ENCODE measurements at regions not wholly inside any gene's neighbourhood (a gene's known extent, or its start where the extent isn't known, plus 50 kb on each side); places are given as distances from the start of the nearest gene placed in this dataset.

DNA sequence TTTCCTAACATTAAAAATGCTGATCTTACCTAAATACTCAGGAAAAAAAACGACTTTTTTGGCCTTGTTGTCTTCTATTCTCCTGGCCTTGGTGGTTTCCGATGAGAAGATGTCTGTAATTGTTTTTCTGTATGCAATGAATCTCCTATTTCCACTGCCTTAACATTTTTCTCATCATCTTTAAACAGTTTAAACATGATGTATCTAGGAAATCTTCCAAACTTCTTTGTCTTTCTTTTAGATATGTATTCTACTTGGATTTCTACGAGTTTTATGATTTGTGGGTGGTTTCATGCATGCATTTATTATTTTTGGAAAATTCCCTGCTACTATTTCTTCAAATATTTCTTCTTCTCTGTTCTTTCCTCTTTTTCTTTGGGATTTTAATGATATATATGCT is 288.6 kb upstream of the GYPC start:
- no peaks in the 10 kb centered on the region for H3K36me3 ChIP-seq (ENCODE audit: low read depth, low read length)
- POLR2A ChIA-PET (ENCODE audit: unreplicated experiment), result no interaction called here
- H3K9me2 ChIP-seq (replicated peaks; ENCODE audit: low read length), result no peaks in the 10 kb centered on the region
- intact Hi-C loops (cut with micrococcal nuclease), result no loop called here
- no peak overlapping the region for H3K4me3 ChIP-seq (ENCODE audit: low read length)
- H3K9me3 ChIP-seq (ENCODE audit: low read length), result no peaks in the 10 kb centered on the region
- H3K4me1 ChIP-seq (ENCODE audit: insufficient read depth, low read length), result no peaks in the 10 kb centered on the region
- no peak for DNase-seq
- TF ChIP-seq EZH2 (IDR thresholded peaks at IDR 0.05; ENCODE audit: low read length, unreplicated experiment) (no peak), EZH2phosphoT487 (IDR thresholded peaks at IDR 0.05; ENCODE audit: borderline replicate concordance, low read length) (no peak)
- TF ChIP-seq, protein P1, sequence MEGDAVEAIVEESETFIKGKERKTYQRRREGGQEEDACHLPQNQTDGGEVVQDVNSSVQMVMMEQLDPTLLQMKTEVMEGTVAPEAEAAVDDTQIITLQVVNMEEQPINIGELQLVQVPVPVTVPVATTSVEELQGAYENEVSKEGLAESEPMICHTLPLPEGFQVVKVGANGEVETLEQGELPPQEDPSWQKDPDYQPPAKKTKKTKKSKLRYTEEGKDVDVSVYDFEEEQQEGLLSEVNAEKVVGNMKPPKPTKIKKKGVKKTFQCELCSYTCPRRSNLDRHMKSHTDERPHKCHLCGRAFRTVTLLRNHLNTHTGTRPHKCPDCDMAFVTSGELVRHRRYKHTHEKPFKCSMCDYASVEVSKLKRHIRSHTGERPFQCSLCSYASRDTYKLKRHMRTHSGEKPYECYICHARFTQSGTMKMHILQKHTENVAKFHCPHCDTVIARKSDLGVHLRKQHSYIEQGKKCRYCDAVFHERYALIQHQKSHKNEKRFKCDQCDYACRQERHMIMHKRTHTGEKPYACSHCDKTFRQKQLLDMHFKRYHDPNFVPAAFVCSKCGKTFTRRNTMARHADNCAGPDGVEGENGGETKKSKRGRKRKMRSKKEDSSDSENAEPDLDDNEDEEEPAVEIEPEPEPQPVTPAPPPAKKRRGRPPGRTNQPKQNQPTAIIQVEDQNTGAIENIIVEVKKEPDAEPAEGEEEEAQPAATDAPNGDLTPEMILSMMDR (conservative IDR thresholded peaks at IDR 0.05; ENCODE audit: low read depth, low read length), result no peak
- ATAC-seq, result no peak
- no peak overlapping the region for H2AFZ ChIP-seq (ENCODE audit: low read length)
- no peaks in the 10 kb centered on the region for H3F3A ChIP-seq (ENCODE audit: low read length, unreplicated experiment)
- H3K27ac ChIP-seq (ENCODE audit: low read length), result no peak overlapping the region
- no TSS peak for BruUV-seq (replicated peaks)
- no peaks in the 10 kb centered on the region for H4K20me1 ChIP-seq (ENCODE audit: low read length)
- no peak overlapping the region for H3K4me2 ChIP-seq (ENCODE audit: low read length)
- no peaks in the 10 kb centered on the region for H3K79me2 ChIP-seq (ENCODE audit: low read length)
- H3K27me3 ChIP-seq (ENCODE audit: low read length), result no peaks in the 10 kb centered on the region
- CTCF ChIA-PET, result no interaction called here
- no peak overlapping the region for H3K9ac ChIP-seq (ENCODE audit: low read length)

DNA sequence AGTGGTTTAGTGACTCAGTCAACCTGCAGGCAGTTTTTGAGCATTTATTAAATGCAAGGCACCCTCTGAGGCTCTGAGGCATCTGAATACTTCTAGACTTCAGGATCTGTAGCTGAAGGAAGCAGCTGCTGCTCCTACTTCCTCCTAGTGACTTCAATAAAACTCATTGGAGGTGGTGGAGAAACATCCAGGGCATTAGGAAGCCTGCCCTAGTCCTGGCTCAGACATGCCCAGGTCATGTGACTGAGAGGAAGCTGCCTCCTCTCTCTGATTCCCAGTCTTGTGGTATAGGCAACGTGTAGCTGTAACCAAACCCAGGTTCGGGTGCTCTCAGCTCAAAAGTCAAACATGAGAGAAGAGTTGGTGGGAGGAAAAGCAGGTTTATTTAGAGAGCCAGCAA is 287.2 kb upstream of the GYPC start:
- Histone ChIP-seq H3K79me2 (ENCODE audit: low read length) (no peaks in the 10 kb centered on the region), H3K27ac (ENCODE audit: low read length) (no peak overlapping the region), H3F3A (ENCODE audit: low read length, unreplicated experiment) (no peaks in the 10 kb centered on the region), H3K9me2 (replicated peaks; ENCODE audit: low read length) (no peaks in the 10 kb centered on the region), H4K20me1 (ENCODE audit: low read length) (no peaks in the 10 kb centered on the region), H3K36me3 (ENCODE audit: low read depth, low read length) (no peaks in the 10 kb centered on the region), H3K4me1 (ENCODE audit: insufficient read depth, low read length) (no peaks in the 10 kb centered on the region), H3K9ac (ENCODE audit: low read length) (no peak overlapping the region), H3K4me3 (ENCODE audit: low read length) (no peak overlapping the region), H3K4me2 (ENCODE audit: low read length) (no peak overlapping the region), H3K27me3 (ENCODE audit: low read length) (no peaks in the 10 kb centered on the region), H3K9me3 (ENCODE audit: low read length) (no peaks in the 10 kb centered on the region), H2AFZ (ENCODE audit: low read length) (no peak overlapping the region)
- POLR2A ChIA-PET (ENCODE audit: unreplicated experiment), result no interaction called here
- no peak for ATAC-seq
- intact Hi-C loops (cut with micrococcal nuclease), result no loop called here
- TF ChIP-seq, protein P1 (conservative IDR thresholded peaks at IDR 0.05; ENCODE audit: low read depth, low read length), result no peak
- no peak for TF ChIP-seq EZH2phosphoT487 (IDR thresholded peaks at IDR 0.05; ENCODE audit: borderline replicate concordance, low read length)
- no peak for TF ChIP-seq EZH2 (IDR thresholded peaks at IDR 0.05; ENCODE audit: low read length, unreplicated experiment)
- CTCF ChIA-PET, result no interaction called here
- no TSS peak for BruUV-seq (replicated peaks)
- DNase-seq, result no peak

DNA sequence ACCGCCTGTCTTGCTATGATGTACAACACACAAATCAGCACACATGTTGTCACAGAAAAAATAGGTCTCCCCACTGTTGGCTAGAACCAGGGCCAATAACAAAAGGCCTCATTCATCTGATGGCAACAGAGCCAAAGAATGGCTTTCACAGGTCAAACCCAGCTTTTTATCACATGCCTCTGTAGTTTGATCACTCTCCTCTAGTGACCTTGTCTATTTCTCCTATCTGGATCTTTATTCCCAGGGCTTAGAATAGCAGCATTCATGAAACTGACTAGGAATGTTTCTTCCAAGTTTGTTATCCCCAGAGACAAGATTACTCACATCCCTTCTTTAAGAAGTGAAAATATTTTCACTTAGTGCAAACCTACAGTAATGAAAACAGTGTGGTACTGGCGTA is 285.8 kb upstream of the GYPC start:
- H3K4me1 ChIP-seq (ENCODE audit: insufficient read depth, low read length), result no peaks in the 10 kb centered on the region
- no peaks in the 10 kb centered on the region for H3K9me2 ChIP-seq (replicated peaks; ENCODE audit: low read length)
- no peaks in the 10 kb centered on the region for H3K79me2 ChIP-seq (ENCODE audit: low read length)
- H3K36me3 ChIP-seq (ENCODE audit: low read depth, low read length), result no peaks in the 10 kb centered on the region
- no peaks in the 10 kb centered on the region for H3F3A ChIP-seq (ENCODE audit: low read length, unreplicated experiment)
- no peak overlapping the region for H3K9ac ChIP-seq (ENCODE audit: low read length)
- intact Hi-C loops (cut with micrococcal nuclease), result no loop called here
- ChIA-PET POLR2A (ENCODE audit: unreplicated experiment) (no interaction called here), CTCF (no interaction called here)
- no peak overlapping the region for H3K4me3 ChIP-seq (ENCODE audit: low read length)
- no peak overlapping the region for H3K4me2 ChIP-seq (ENCODE audit: low read length)
- H2AFZ ChIP-seq (ENCODE audit: low read length), result no peak overlapping the region
- TF ChIP-seq EZH2phosphoT487 (IDR thresholded peaks at IDR 0.05; ENCODE audit: borderline replicate concordance, low read length) (no peak), EZH2 (IDR thresholded peaks at IDR 0.05; ENCODE audit: low read length, unreplicated experiment) (no peak)
- TF ChIP-seq, protein P1 (conservative IDR thresholded peaks at IDR 0.05; ENCODE audit: low read depth, low read length), result no peak
- no peaks in the 10 kb centered on the region for H4K20me1 ChIP-seq (ENCODE audit: low read length)
- DNase-seq (no peak), ATAC-seq (no peak)
- no peaks in the 10 kb centered on the region for H3K9me3 ChIP-seq (ENCODE audit: low read length)
- BruUV-seq (replicated peaks), result no TSS peak
- no peak overlapping the region for H3K27ac ChIP-seq (ENCODE audit: low read length)
- no peaks in the 10 kb centered on the region for H3K27me3 ChIP-seq (ENCODE audit: low read length)
